HTR-8/SVneo (cell line): ENCODE measurements at regions not wholly inside any gene's neighbourhood (a gene's known extent, or its start where the extent isn't known, plus 50 kb on each side); places are given as distances from the start of the nearest gene placed in this dataset.
"Not testable (repeated sequence)": the region's sequence is repeated elsewhere in the genome, so short reads cannot be mapped to it uniquely, and the experiment has no call there.

Source experiments
- DNase-seq: peaks from one replicate; pipeline ENCODE4 v3.0.0; 2011; ENCODE audit warnings: low spot score, mixed read lengths; ENCODE audit not compliant: insufficient read length
- FAIRE-seq: peaks from 2 replicates; lab custom pipeline; 2011; peaks lifted over from hg19 to GRCh38; lab: Jason Lieb, UNC

- DNase-seq: no peak
- FAIRE-seq: no peak
Observed at GRCh38 chr18:28284132-28284531, 107.2 kb upstream of the CDH2 start.

- DNase-seq (no peak), FAIRE-seq (no peak)
Observed at GRCh38 chr18:28281400-28281799, 104.5 kb upstream of the CDH2 start.

- DNase-seq (no peak), FAIRE-seq (no peak)
Observed at GRCh38 chr18:28269750-28270149, 92.8 kb upstream of the CDH2 start.

GRCh38 chr18:28267878-28268625, 91.1 kb upstream of the CDH2 start:
- peak; percentile 26 for DNase-seq
- FAIRE-seq: no peak

- FAIRE-seq: no peak
- DNase-seq: no peak
Observed at GRCh38 chr18:28267276-28267675, 90.3 kb upstream of the CDH2 start.

- DNase-seq (no peak), FAIRE-seq (no peak)
Observed at GRCh38 chr18:28256166-28256565, 79.2 kb upstream of the CDH2 start.

- FAIRE-seq (no peak), DNase-seq (no peak)
Observed at GRCh38 chr18:28248653-28249052, 71.7 kb upstream of the CDH2 start.

GRCh38 chr18:28240626-28241025, 63.7 kb upstream of the CDH2 start:
- DNase-seq, FAIRE-seq: not testable (repeated sequence)

GRCh38 chr18:28236487-28236886, 59.6 kb upstream of the CDH2 start:
- FAIRE-seq (no peak), DNase-seq (no peak)
